ENCODE measurements at regions not wholly inside any gene's neighbourhood (a gene's known extent, or its start where the extent isn't known, plus 50 kb on each side); places are given as distances from the start of the nearest gene placed in this dataset.
"Not testable (repeated sequence)": the region's sequence is repeated elsewhere in the genome, so short reads cannot be mapped to it uniquely, and the experiment has no call there.

DNA sequence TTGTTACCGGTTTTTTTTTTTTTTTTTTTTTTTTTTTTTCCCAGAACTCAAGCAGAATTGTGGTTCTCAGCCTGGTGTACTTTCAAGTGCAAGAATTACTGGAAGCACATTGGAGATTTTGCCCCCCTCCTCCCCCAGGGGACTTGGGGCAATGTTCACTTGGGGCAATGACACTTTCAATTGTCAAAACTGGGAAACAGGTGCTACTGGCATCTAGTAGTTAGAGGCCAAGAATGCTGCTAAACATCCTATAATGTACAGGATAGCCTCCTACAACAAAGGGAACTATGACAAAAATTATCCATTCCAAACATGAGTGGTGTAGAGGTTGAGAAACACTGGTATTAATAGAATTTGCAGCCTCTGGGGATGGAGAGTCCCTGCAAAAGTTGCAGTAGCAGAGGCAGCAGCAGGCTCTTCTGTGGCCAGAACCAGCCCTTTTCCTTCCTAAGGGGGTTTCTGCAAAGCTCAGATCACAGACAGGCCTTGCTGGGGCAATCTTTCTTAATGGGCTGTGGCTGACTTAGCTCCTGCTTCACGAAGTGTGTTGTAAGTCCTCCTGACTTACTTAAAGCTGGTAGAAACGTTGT is 144.3 kb upstream of the MRPS22 start:
- no peak for DNase-seq (ENCODE audit: low read depth)

DNA sequence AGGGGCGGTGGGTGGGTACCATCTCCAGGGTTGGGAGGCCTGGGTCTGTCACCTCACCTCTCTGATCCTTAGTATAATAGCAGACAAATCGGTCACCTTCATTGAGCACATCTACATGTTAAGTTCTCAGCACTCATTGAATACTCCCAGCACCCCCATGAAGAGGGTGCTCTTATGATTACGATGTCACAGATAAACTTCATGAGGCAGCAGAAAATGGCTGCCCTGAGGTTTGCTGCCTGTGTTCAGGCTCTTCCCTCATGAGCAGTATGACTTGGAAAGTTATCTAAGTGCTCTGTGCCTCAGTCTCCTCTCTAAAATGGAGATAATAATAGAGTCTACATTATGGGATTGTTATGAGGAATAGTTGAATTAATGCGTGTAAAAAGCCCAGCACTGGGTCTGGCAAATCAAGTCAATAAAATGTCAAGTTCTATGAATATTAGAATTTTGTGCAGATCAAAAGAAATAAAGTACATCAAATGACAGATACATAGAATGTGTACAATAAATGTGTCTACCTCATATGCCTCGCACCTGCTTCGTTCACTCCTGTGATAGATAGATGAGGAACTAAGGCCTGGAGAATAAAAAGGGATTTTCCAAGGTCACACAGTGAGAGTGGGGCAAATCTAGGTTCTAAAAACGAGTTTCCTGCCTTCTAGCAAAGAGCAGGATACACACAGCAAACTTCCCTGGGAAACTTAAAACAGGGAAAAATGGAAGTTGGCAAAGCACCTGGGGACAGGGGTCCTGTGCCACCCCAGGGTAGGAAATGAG is 142.2 kb upstream of the MRPS22 start:
- DNase-seq (ENCODE audit: low read depth) = no peak

DNA sequence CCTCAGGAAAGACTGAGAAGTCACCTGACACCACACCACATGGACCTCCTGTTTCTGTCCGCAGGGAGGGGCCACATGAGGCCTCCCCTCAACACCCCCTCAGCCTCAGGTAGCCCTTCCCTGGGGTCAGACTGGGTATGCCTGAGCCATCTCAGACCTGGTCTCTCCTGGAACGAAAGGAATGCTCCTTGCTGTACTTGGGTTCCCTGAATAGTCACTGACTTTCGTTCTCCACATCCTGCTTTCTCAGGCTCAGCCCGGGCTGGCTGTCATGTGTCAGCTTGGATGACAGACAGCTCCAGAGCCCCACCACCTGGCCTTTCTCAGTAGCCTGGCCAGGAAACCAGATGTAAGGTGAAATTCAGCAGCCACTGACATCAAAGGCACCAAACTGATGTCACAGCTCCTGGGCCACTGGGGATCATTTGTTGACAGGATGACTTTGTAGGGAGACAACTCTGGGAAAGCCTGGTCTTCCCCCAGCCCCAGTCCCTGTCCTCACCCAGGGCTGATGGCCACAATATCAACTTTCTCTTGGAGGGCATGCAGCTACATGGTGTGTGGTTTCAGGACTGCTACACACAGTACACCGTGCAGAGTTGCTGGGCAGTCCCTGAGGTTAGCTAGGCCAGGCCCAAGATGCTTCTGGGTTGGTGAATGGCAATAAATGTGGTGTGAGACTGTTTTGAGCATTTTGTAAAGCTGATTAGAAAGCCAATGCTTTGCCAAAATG is 141.4 kb upstream of the MRPS22 start:
- peak; percentile 33 for DNase-seq (ENCODE audit: low read depth)

GRCh38 chr3:139202959-139203349 is 140.9 kb upstream of the MRPS22 start:
- no peak for DNase-seq (ENCODE audit: low read depth)

GRCh38 chr3:139203752-139204151 is 140.1 kb upstream of the MRPS22 start:
- DNase-seq (ENCODE audit: low read depth) = no peak

GRCh38 chr3:139204728-139205127 is 139.1 kb upstream of the MRPS22 start:
- no peak for DNase-seq (ENCODE audit: low read depth)

DNA sequence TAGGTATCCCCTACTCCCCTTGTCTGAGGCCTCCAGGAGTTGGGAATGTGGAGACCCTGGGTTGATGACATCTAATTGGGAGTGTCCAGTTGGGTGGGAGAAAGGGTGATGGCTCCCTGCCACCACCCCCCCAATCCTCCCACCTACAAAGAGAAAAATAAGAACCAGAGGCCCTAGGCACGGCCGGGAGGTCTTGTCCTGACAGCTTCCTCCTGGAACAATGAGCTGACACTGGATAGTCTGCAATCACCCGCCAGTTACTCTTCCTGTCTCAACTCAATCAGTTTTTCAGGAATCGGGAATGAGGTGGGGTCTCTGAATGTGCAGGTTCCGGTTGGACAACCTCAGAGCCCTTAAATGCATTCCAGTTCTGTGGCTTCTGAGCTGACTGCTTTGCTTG is 129.9 kb upstream of the MRPS22 start:
- DNase-seq (ENCODE audit: low read depth) = no peak

GRCh38 chr3:139216958-139217357 is 126.9 kb upstream of the MRPS22 start:
- DNase-seq (ENCODE audit: low read depth) = no peak

- no peak for DNase-seq (ENCODE audit: low read depth)
These were observed 126.2 kb upstream of the MRPS22 start for GRCh38 chr3:139217633-139218032.

- DNase-seq (ENCODE audit: low read depth) = no peak
These were observed 125.8 kb upstream of the MRPS22 start for GRCh38 chr3:139218046-139218445.

GRCh38 chr3:139219463-139219862 is 124.4 kb upstream of the MRPS22 start:
- no peak for DNase-seq (ENCODE audit: low read depth)

GRCh38 chr3:139222100-139222657 is 121.6 kb upstream of the MRPS22 start:
- no peak for DNase-seq (ENCODE audit: low read depth)

- peak; percentile 35 for DNase-seq (ENCODE audit: low read depth)
These were observed 118.3 kb upstream of the MRPS22 start for GRCh38 chr3:139225548-139225947.

DNA sequence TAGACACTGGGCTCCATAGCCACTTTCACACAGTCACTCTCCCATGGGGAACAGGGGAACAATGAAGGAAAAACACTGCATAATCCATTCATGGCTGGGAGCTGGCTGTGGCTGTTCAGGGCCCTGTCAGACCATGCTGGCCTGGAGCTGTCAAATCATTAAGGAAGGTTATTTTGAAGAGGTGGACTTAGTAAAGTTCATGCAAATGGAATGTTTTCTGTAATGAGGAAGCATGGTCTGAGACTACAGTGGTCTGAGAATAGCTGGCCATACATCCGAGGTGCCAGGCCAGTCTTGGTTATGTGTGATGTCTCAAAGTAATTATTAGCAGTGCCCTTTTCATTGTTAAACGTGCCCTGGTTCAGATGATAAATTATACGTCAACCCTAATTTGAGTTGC is 117.1 kb upstream of the MRPS22 start:
- no peak for DNase-seq (ENCODE audit: low read depth)

GRCh38 chr3:139227165-139227564 is 116.7 kb upstream of the MRPS22 start:
- no peak for DNase-seq (ENCODE audit: low read depth)

DNA sequence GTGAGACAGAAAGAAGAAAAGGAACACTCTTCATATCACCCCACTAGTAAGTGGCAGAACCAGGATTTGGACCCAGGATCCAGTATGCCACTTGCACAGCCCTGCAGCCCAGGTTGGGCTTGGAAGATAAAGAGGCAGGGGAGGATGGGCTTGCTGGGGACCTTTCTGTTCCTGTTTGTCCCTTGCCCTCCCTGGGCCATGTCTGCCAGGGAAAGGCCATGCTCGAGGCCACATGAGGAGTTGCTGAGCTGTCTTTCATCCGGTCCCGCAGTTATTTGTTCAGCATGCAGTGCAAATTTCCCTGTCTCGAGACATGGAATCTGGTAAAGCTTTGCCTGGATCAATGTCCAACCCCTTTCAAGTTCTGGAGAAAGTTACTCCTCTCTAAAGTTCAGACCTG is 116.0 kb upstream of the MRPS22 start:
- DNase-seq (ENCODE audit: low read depth) = no peak

DNA sequence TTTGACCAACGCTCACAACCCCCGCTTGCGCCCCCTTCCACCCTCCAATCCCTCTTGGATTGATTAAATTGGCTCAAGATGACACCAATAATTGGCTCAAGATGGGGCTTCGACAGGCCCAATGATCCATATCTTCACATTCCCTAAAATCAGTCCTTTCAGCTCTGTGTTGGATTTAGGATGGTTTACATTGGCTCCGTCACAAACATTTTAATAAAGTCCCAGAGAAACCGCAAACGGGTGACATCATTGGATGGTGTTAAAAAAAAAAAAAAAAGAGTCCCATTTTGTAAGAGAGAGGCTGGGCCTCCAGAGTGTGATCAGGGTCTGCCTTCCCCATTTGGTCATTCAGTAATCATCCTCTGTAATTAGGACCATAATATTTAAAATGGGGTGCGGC is 113.4 kb upstream of the MRPS22 start:
- DNase-seq (ENCODE audit: low read depth) = peak; percentile 45

- DNase-seq (ENCODE audit: low read depth) = no peak
These were observed 112.1 kb upstream of the MRPS22 start for GRCh38 chr3:139231555-139232281.

- not testable (repeated sequence) for DNase-seq (ENCODE audit: low read depth)
These were observed 111.5 kb upstream of the MRPS22 start for GRCh38 chr3:139232341-139232740.

DNA sequence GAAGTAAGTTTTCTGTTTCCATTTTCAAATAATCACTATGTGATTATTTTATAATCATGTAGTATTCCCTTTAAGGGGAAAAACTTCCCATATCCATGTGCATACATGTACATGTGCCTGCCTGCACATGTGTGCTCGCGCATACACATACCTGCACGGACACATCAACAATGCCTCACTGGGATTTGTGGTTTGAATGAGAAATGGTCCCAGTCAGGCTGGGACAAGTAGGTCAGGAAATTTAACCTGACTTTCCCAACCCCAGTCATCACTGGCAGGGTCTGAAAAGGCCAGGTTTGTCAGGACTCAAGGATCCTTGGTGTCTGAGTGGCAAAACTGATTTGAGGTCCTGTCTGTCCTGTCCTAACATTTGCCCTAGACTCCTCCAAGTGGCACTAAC is 109.3 kb upstream of the MRPS22 start:
- no peak for DNase-seq (ENCODE audit: low read depth)

DNA sequence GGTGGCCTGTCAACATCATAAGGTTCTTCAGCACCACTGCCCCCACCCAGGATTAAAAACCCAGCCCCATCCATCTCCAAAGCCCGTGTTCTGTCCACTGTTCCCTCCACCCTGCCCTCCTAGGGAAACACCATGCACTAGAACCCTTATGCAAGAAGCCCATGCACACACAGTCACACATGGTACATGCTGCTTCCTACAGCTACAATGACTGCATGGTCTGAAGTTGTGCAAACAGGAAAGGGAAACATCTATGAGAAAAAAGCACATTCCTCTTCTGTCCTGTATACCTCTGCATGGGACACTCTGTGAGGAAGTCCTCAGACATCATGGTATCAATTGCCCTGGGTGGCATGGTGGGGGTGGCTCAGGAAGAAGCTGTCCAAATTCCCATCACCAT is 108.6 kb upstream of the MRPS22 start:
- no peak for DNase-seq (ENCODE audit: low read depth)

DNA sequence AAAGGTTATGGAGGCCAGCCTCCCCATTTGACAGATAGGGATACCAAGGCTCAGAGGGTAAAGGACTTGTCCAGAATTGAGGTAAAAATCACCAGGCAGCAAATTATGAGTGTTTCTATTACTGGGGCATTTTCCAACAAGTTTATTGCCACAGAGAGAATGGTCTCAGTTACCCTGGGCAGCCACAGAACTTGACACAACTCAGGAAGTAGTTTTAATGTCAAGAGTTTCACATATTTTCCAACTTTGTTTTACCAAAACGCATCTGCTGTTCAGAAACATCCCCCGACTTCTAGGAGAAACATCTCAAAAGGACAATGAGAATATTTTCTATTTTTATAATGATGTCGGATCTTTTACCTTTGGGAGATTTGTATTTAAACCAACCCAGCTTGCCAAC is 107.5 kb upstream of the MRPS22 start:
- DNase-seq (ENCODE audit: low read depth) = no peak
